ENCODE measurements at regions not wholly inside any gene's neighbourhood (a gene's known extent, or its start where the extent isn't known, plus 50 kb on each side); places are given as distances from the start of the nearest gene placed in this dataset. TPM values are rescaled to one million over a fixed set of nuclear protein-coding genes. Genes with fewer than 3 reads are reported as not detected.

- no peak for DNase-seq
These were observed 84.7 kb upstream of the AKIP1 start for GRCh38 chr11:8826139-8826786.

GRCh38 chr11:8826901-8827560 is 84.0 kb upstream of the AKIP1 start:
- no peak for DNase-seq

- DNase-seq = no peak
These were observed 82.9 kb upstream of the AKIP1 start for GRCh38 chr11:8828046-8828445.

- DNase-seq = no peak
These were observed 82.2 kb upstream of the AKIP1 start for GRCh38 chr11:8828580-8829361.

GRCh38 chr11:8829556-8829955 is 81.4 kb upstream of the AKIP1 start:
- no peak for DNase-seq

GRCh38 chr11:8830641-8831040 is 80.3 kb upstream of the AKIP1 start:
- no peak for DNase-seq

- no peak for DNase-seq
These were observed 79.1 kb upstream of the AKIP1 start for GRCh38 chr11:8831861-8832260.

- DNase-seq = no peak
These were observed 78.3 kb upstream of the AKIP1 start for GRCh38 chr11:8832571-8833260.

- no peak for DNase-seq
These were observed 77.2 kb upstream of the AKIP1 start for GRCh38 chr11:8833568-8834315.

- no peak for DNase-seq
These were observed 76.6 kb upstream of the AKIP1 start for GRCh38 chr11:8834379-8834778.

- no peak for DNase-seq
These were observed 72.7 kb upstream of the AKIP1 start for GRCh38 chr11:8838248-8838647.

- DNase-seq = no peak
These were observed 71.6 kb upstream of the AKIP1 start for GRCh38 chr11:8839306-8839956.

GRCh38 chr11:8839957-8840945 is 70.7 kb upstream of the AKIP1 start:
- DNase-seq = no peak

GRCh38 chr11:8841899-8842298 is 69.1 kb upstream of the AKIP1 start:
- no peak for DNase-seq

GRCh38 chr11:8858808-8859207 is 52.2 kb upstream of the AKIP1 start:
- DNase-seq = no peak

Small RNA genes lying in the stretch of these regions (small RNA-seq; reads per million reads assigned to genes)
- gene RNA5SP330 = not detected

Data from occipital lobe (tissue), 2 donors.